ENCODE measurements at regions not wholly inside any gene's neighbourhood (a gene's known extent, or its start where the extent isn't known, plus 50 kb on each side); places are given as distances from the start of the nearest gene placed in this dataset.

GRCh38 chr4:82213485-82214417 lies 160.0 kb downstream of the HNRNPD start:
- Mint-ChIP-seq H3K27ac (no peak overlapping the region), H3K27me3 (peaks cover 3% of the 10 kb centered on the region), H3K4me3 (no peak overlapping the region), H3K9me3 (peaks cover 3% of the 10 kb centered on the region), H3K4me1 (peaks cover 5% of the 10 kb centered on the region), H3K36me3 (ENCODE audit: low read depth) (no peaks in the 10 kb centered on the region)
- ATAC-seq (ENCODE audit: low read depth) (no peak), DNase-seq (no peak)
- intact Hi-C loops (cut with micrococcal nuclease) = no loop called here
- ChIA-PET CTCF (no interaction called here), POLR2A (no interaction called here)
- TF ChIP-seq CTCF (IDR thresholded peaks at IDR 0.05) = no peak

- H3K27me3 Mint-ChIP-seq = peaks cover 16% of the 10 kb centered on the region
- ATAC-seq (ENCODE audit: low read depth) = peak; percentile 50
- H3K9me3 Mint-ChIP-seq = peaks cover 2% of the 10 kb centered on the region
- H3K4me3 Mint-ChIP-seq = no peak overlapping the region
- no peak overlapping the region for H3K27ac Mint-ChIP-seq
- ChIA-PET CTCF (interaction anchor here (0.6 to 2.2 kb wide), 15 partner anchors 64 to 1132 kb away, joined by 3 to 15 read pairs (median 4); no protein-coding TSS in a partner anchor), POLR2A (no interaction called here)
- no peak for DNase-seq
- no peak for TF ChIP-seq CTCF (IDR thresholded peaks at IDR 0.05)
- H3K4me1 Mint-ChIP-seq = no peaks in the 10 kb centered on the region
- no peaks in the 10 kb centered on the region for H3K36me3 Mint-ChIP-seq (ENCODE audit: low read depth)
- intact Hi-C loops (cut with micrococcal nuclease) = loop anchor here (1.0 to 10.0 kb wide), 7 partner anchors 66 to 1133 kb away; no protein-coding TSS in a partner anchor
Observed at GRCh38 chr4:82201805-82202641, 171.8 kb downstream of the HNRNPD start.

DNA sequence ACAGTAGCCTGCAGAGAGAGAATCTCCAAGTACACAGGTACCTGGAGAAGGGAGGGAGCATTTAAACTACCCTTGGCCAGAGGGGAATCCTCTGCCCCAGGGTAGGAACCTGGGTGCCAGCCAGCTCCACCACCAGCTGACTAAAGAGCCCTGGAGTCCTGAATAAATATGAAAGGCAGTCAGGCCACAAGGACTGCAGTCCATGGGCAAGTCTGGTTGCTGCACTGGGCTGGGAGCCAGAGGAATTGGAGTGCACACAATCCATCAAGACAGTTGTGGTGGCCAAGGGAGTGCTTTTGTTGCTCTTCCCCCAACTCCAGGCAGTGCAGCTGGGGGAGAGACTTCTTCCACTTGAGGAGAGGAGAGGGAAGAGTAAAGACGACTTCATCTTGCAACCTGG lies 172.5 kb downstream of the HNRNPD start:
- no peak for DNase-seq
- intact Hi-C loops (cut with micrococcal nuclease) = loop anchor here (10.0 kb wide), 1 partner anchor 287 kb away; no protein-coding TSS in a partner anchor
- no peak for TF ChIP-seq CTCF (IDR thresholded peaks at IDR 0.05)
- Mint-ChIP-seq H3K9me3 (no peaks in the 10 kb centered on the region), H3K4me1 (no peaks in the 10 kb centered on the region), H3K27me3 (peaks cover 11% of the 10 kb centered on the region), H3K36me3 (ENCODE audit: low read depth) (no peaks in the 10 kb centered on the region), H3K4me3 (no peak overlapping the region), H3K27ac (no peak overlapping the region)
- POLR2A ChIA-PET = no interaction called here
- no peak for ATAC-seq (ENCODE audit: low read depth)
- CTCF ChIA-PET = interaction anchor here (0.7 to 2.2 kb wide), 11 partner anchors 67 to 1132 kb away, joined by 3 to 15 read pairs (median 5); no protein-coding TSS in a partner anchor

DNA sequence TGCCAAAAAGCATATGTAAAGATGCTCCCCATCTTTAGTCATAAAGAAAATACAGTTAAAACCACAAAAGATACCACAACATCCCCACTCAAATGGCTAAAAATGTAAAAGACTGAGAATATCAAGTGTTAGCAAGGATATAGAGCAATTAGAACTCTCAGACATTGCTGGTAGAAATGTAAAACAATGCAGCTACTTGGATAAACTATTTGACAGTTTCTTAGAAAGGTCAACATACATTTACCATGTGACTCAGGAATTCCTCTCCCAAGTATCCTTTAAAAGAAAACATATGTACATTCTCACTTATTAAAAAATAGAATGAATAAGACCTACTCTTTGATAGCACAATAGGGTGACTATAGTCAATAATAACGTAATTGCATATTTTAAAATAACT lies 173.7 kb downstream of the HNRNPD start:
- intact Hi-C loops (cut with micrococcal nuclease) = loop anchor here (10.0 kb wide), 1 partner anchor 285 kb away; no protein-coding TSS in a partner anchor
- H3K36me3 Mint-ChIP-seq (ENCODE audit: low read depth) = no peaks in the 10 kb centered on the region
- no peaks in the 10 kb centered on the region for H3K4me1 Mint-ChIP-seq
- H3K9me3 Mint-ChIP-seq = no peaks in the 10 kb centered on the region
- ATAC-seq (ENCODE audit: low read depth) (no peak), DNase-seq (no peak)
- no peak overlapping the region for H3K4me3 Mint-ChIP-seq
- TF ChIP-seq CTCF (IDR thresholded peaks at IDR 0.05) = no peak
- ChIA-PET CTCF (no interaction called here), POLR2A (no interaction called here)
- H3K27me3 Mint-ChIP-seq = peaks cover 4% of the 10 kb centered on the region
- H3K27ac Mint-ChIP-seq = no peak overlapping the region

DNA sequence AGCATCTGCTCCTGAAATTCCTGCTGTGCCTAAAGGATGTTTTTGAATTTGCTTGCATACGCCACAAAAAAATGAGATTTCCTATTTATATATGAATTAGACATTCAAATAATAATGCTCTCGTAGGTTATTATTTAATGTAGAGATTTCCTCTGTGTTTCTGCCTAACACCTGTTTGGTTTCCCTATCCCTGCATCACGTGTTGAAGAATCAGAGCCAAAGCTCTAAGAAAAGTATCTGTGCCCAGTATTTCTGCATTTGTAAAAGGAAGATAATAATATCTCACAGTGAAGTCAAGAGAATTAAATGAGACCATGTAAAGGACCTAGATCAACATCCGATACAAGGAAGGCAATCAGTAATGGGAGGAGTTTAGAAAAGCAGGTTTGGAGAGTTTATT lies 179.5 kb downstream of the HNRNPD start:
- Mint-ChIP-seq H3K9me3 (peaks cover under 1% of the 10 kb centered on the region), H3K27ac (no peak overlapping the region), H3K27me3 (no peaks in the 10 kb centered on the region), H3K4me1 (no peaks in the 10 kb centered on the region), H3K4me3 (no peak overlapping the region), H3K36me3 (ENCODE audit: low read depth) (no peaks in the 10 kb centered on the region)
- CTCF ChIA-PET = no interaction called here
- intact Hi-C loops (cut with micrococcal nuclease) = no loop called here
- ATAC-seq (ENCODE audit: low read depth) (no peak), DNase-seq (no peak)
- POLR2A ChIA-PET = no interaction called here
- TF ChIP-seq CTCF (IDR thresholded peaks at IDR 0.05) = no peak
